Naive B cell (primary cell): ENCODE measurements at regions not wholly inside any gene's neighbourhood (a gene's known extent, or its start where the extent isn't known, plus 50 kb on each side); places are given as distances from the start of the nearest gene placed in this dataset.
"Not testable (repeated sequence)": the region's sequence is repeated elsewhere in the genome, so short reads cannot be mapped to it uniquely, and the experiment has no call there.

Experiments used
- ATAC-seq, 2 donors: fragments of 150-1000 bp; cut with Tn5 transposase; 2 replicates each; pipeline ENCODE4 v1.10.0; 2021; ENCODE audit warnings: low read depth in 2 of 2, mild to moderate bottlenecking in 2 of 2, moderate library complexity in 2 of 2
- DNase-seq: peaks from one replicate; pipeline ENCODE4 v3.0.0; 2022
- H3K27ac Mint-ChIP-seq, 6 donors: one replicate each; pipeline ENCODE4 v1.8.0; 2020 to 2022; ENCODE audit warnings: mild to moderate bottlenecking in 6 of 6, mixed read lengths in 6 of 6, moderate library complexity in 5 of 6, inconsistent platforms in 2 of 6
- H3K27me3 Mint-ChIP-seq, 3 donors: one replicate each; pipeline ENCODE4 v1.8.0; 2021 to 2022; ENCODE audit warnings: mixed read lengths in 3 of 3, mild to moderate bottlenecking in 1 of 3
- H3K36me3 Mint-ChIP-seq, 2 donors: one replicate each; pipeline ENCODE4 v1.8.0; 2020 to 2022; ENCODE audit warnings: mixed read lengths in 2 of 2, inconsistent platforms in 1 of 2, mild to moderate bottlenecking in 1 of 2
- H3K4me1 Mint-ChIP-seq, 3 donors: one replicate each; pipeline ENCODE4 v1.8.0; 2020 to 2022; ENCODE audit warnings: mixed read lengths in 3 of 3, inconsistent platforms in 1 of 3, mild to moderate bottlenecking in 1 of 3, moderate library complexity in 1 of 3
- H3K4me3 Mint-ChIP-seq, 8 donors: one replicate each; pipeline ENCODE4 v1.8.0; 2020 to 2022; ENCODE audit warnings: mild to moderate bottlenecking in 8 of 8, mixed read lengths in 8 of 8, moderate library complexity in 8 of 8, inconsistent platforms in 2 of 8
- H3K9me3 Mint-ChIP-seq, 7 donors: one replicate each; pipeline ENCODE4 v1.8.0; 2020 to 2022; ENCODE audit warnings: mixed read lengths in 7 of 7, mild to moderate bottlenecking in 5 of 7, inconsistent platforms in 2 of 7, moderate library complexity in 1 of 7

DNA sequence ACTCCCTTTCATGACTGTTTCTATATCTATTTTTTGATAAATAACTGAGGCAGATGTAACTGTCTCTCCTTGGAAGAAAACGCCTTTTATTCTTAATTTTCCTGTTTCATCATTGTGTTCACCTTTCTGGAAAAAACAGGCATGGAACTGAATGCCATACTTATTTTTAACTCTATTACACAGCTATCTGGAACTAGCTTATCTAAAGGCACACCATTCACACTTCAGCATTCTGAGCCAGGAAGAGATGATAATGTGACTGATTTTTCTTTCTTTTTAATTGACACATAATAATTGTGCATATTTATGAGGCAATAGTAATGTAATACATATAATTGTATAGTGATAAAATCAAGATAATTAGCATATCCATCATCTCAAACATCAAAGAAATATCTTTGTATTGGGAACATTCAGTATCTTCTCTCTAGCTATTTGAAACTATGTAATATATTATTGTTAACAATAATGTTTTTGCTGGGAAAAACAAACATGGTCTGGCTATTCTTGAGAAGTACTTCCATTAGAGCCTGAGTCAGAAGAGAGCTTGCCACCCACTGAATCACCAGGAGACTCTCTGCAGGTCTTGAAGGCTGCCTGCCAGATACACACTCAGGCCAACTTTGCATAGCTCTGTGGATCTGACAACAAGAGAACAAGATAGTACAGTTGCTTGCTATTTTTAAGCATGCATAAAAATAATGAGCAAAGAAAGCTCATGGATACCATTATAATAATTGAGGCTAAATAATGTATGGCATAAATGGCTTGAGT, 501.0 kb upstream of the EDIL3 start:
- no peak for DNase-seq
- H3K27me3 Mint-ChIP-seq: no peaks in the 10 kb centered on the region
- H3K4me3 Mint-ChIP-seq: no peak overlapping the region
- no peak overlapping the region for H3K27ac Mint-ChIP-seq
- peaks cover 0 to 7% (median 5%) of the 10 kb centered on the region in 7 donors for H3K9me3 Mint-ChIP-seq
- no peaks in the 10 kb centered on the region for H3K4me1 Mint-ChIP-seq
- no peak for ATAC-seq
- H3K36me3 Mint-ChIP-seq: no peaks in the 10 kb centered on the region

GRCh38 chr5:84881737-84882136, 497.1 kb upstream of the EDIL3 start:
- Mint-ChIP-seq H3K27ac (no peak overlapping the region), H3K4me1 (no peaks in the 10 kb centered on the region), H3K36me3 (no peaks in the 10 kb centered on the region), H3K9me3 (peaks cover 0 to 6% (median 0%) of the 10 kb centered on the region in 7 donors), H3K27me3 (no peaks in the 10 kb centered on the region), H3K4me3 (no peak overlapping the region)
- DNase-seq (no peak), ATAC-seq (no peak)

DNA sequence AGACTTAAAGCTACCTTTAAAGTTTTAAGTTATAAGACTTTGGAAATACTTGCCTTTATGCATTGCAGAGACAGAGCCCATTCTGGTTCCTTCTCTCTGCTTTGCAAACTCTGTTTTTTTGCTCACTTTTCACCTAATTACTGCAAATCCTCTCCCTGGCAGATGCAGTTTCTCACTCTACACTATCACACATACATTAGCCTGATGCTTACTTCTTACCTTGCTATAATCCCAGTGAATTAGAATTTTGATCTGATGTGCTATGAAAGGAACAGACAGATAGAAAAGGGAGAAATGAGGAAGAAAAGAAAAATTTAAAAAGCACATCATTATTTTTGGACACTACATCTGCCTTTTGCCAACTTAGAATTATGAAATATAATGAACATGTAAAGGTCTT, 489.5 kb upstream of the EDIL3 start:
- peaks cover 0 to 8% (median 0%) of the 10 kb centered on the region in 7 donors for H3K9me3 Mint-ChIP-seq
- no peak for DNase-seq
- no peak for ATAC-seq

DNA sequence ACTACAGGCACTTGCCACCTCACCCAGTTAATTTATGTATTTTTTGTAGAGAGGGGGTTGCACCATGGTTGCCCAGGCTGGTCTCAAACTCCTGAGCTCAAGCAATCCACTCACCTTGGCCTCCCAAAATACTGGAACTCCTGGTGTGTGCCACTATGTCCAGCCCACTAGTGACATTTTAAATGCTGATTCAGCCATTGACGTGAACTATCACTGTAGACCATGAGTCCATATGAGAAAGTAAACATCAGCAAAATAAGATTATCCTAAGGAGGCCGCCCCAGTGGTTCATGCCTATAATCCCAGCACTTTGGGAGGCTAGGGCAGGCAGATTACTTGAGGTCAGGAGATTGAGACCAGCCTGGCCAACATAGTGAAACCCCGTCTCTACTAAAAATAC, 488.1 kb upstream of the EDIL3 start:
- Mint-ChIP-seq H3K27me3 (no peaks in the 10 kb centered on the region), H3K9me3 (peaks cover 0 to 3% (median 1%) of the 10 kb centered on the region in 7 donors), H3K27ac (no peak overlapping the region), H3K4me1 (no peaks in the 10 kb centered on the region), H3K4me3 (no peak overlapping the region), H3K36me3 (no peaks in the 10 kb centered on the region)
- no peak for DNase-seq
- no peak for ATAC-seq

More for the DNA sequence above, 489.5 kb upstream of the EDIL3 start:
- no peak overlapping the region for H3K4me3 Mint-ChIP-seq
- no peaks in the 10 kb centered on the region for H3K36me3 Mint-ChIP-seq
- H3K4me1 Mint-ChIP-seq: no peaks in the 10 kb centered on the region
- H3K27me3 Mint-ChIP-seq: no peaks in the 10 kb centered on the region
- H3K27ac Mint-ChIP-seq: no peak overlapping the region

GRCh38 chr5:84870369-84870768, 485.7 kb upstream of the EDIL3 start:
- H3K4me3 Mint-ChIP-seq: no peak overlapping the region
- no peaks in the 10 kb centered on the region for H3K27me3 Mint-ChIP-seq
- DNase-seq (no peak), ATAC-seq (no peak)
- H3K36me3 Mint-ChIP-seq: no peaks in the 10 kb centered on the region
- peaks cover 0 to 4% (median 0%) of the 10 kb centered on the region in 7 donors for H3K9me3 Mint-ChIP-seq
- H3K27ac Mint-ChIP-seq: no peak overlapping the region
- no peaks in the 10 kb centered on the region for H3K4me1 Mint-ChIP-seq

DNA sequence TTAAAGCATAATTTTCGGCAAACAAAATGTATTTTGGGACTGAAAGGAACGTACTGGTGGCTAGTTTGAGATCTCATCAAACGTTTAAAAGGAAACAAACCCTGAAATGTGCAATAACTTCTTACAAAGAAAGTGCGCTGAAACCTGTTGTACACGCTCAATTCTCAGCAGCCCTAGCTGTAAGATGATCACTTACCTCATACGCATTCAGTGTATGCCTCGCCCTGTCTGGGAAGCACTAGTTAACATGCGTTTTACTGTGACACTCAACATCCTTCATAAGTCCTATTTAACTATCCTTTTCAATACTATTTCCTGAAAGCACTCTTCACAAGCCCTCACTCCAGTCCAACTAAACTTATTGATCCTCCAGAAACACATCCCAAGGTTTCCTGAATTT, 485.0 kb upstream of the EDIL3 start:
- no peak for ATAC-seq
- no peaks in the 10 kb centered on the region for H3K27me3 Mint-ChIP-seq
- peaks cover 0 to 4% (median 0%) of the 10 kb centered on the region in 7 donors for H3K9me3 Mint-ChIP-seq
- no peaks in the 10 kb centered on the region for H3K36me3 Mint-ChIP-seq
- H3K4me3 Mint-ChIP-seq: no peak overlapping the region
- H3K4me1 Mint-ChIP-seq: no peaks in the 10 kb centered on the region
- H3K27ac Mint-ChIP-seq: no peak overlapping the region
- no peak for DNase-seq

DNA sequence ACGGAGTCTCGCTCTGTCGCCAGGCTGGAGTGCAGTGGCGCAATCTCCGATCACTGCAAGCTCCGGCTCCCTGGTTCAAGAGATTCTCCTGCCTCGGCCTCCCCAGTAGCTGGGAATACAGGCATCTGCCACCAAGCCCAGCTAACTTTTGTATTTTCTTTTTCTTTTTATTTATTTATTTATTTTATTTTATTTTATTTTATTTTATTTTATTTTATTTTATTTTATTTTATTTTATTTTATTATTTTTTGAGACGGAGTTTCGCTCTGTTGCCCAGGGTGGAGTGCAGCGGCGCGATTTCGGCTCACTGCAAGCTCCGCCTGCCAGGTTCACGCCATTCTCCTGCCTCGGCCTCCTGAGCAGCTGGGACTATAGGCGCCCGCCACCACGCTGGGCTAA, 479.3 kb upstream of the EDIL3 start:
- ATAC-seq, H3K27ac Mint-ChIP-seq, DNase-seq, H3K9me3 Mint-ChIP-seq, H3K4me3 Mint-ChIP-seq, H3K36me3 Mint-ChIP-seq, H3K27me3 Mint-ChIP-seq, H3K4me1 Mint-ChIP-seq: not testable (repeated sequence)

GRCh38 chr5:84863020-84863419, 478.3 kb upstream of the EDIL3 start:
- H3K9me3 Mint-ChIP-seq: peaks cover 0 to 10% (median 2%) of the 10 kb centered on the region in 7 donors
- DNase-seq (no peak), ATAC-seq (no peak)
- H3K4me1 Mint-ChIP-seq: no peaks in the 10 kb centered on the region
- H3K36me3 Mint-ChIP-seq: no peaks in the 10 kb centered on the region
- H3K27ac Mint-ChIP-seq: no peak overlapping the region
- no peaks in the 10 kb centered on the region for H3K27me3 Mint-ChIP-seq
- no peak overlapping the region for H3K4me3 Mint-ChIP-seq

DNA sequence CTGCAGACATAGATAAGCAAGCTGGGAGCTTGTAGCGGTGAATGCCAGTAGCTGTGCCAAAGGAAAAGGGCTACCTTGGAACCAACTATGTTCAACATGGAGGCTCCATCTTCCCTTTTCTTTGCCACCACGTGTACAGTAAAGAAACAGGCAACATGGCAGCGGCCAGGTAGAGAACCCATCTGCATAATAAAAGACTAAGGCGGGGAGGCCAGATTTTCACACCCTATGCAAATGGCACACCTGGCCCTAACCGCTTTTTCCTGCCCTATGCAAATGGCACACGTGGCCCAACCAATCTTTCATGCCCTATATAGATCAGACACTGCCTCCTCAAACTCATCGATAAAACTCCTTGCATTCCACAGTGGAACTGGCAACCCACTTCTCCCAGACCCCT, 477.5 kb upstream of the EDIL3 start:
- no peak for DNase-seq
- Mint-ChIP-seq H3K4me1 (no peaks in the 10 kb centered on the region), H3K4me3 (no peak overlapping the region), H3K27me3 (no peaks in the 10 kb centered on the region), H3K9me3 (peaks cover 1 to 10% (median 5%) of the 10 kb centered on the region in 7 donors), H3K27ac (no peak overlapping the region), H3K36me3 (no peaks in the 10 kb centered on the region)
- ATAC-seq: no peak

DNA sequence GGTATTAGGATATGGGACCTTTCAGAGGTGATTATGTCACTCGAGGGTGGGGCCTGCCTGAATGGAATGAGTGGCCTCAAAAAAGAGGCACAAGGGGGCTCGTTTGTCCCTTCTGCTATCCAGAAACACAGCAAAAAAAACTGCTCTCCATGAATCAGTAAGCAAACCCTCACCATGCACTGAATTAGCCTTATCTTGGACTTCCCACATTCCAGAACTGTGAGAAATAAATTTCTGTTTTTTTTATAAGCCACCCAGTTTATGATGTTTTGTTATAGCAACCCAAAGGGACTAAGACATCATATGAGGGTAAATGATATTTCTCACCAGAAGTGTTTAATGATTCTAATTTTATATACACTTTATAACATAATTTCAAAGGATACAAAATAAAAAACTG, 476.6 kb upstream of the EDIL3 start:
- Mint-ChIP-seq H3K9me3 (peaks cover 2 to 13% (median 8%) of the 10 kb centered on the region in 7 donors), H3K4me1 (no peaks in the 10 kb centered on the region), H3K27ac (no peak overlapping the region), H3K27me3 (no peaks in the 10 kb centered on the region), H3K4me3 (no peak overlapping the region), H3K36me3 (no peaks in the 10 kb centered on the region)
- ATAC-seq (no peak), DNase-seq (no peak)

- Mint-ChIP-seq H3K9me3 (peaks cover 1 to 13% (median 8%) of the 10 kb centered on the region in 7 donors), H3K36me3 (no peaks in the 10 kb centered on the region), H3K27me3 (no peaks in the 10 kb centered on the region), H3K4me3 (no peak overlapping the region), H3K27ac (no peak overlapping the region), H3K4me1 (no peaks in the 10 kb centered on the region)
- ATAC-seq (no peak), DNase-seq (no peak)
Observed at GRCh38 chr5:84859056-84859455, 474.4 kb upstream of the EDIL3 start.

- ATAC-seq (no peak), DNase-seq (no peak)
- no peak overlapping the region for H3K27ac Mint-ChIP-seq
- peaks cover 0 to 8% (median 4%) of the 10 kb centered on the region in 7 donors for H3K9me3 Mint-ChIP-seq
- H3K27me3 Mint-ChIP-seq: no peaks in the 10 kb centered on the region
- no peaks in the 10 kb centered on the region for H3K4me1 Mint-ChIP-seq
- H3K36me3 Mint-ChIP-seq: no peaks in the 10 kb centered on the region
- no peak overlapping the region for H3K4me3 Mint-ChIP-seq
Observed at GRCh38 chr5:84831701-84832100, 447.0 kb upstream of the EDIL3 start.

GRCh38 chr5:84830265-84830664, 445.6 kb upstream of the EDIL3 start:
- Mint-ChIP-seq H3K4me1 (no peaks in the 10 kb centered on the region), H3K27me3 (no peaks in the 10 kb centered on the region), H3K9me3 (peaks cover 0 to 8% (median 4%) of the 10 kb centered on the region in 7 donors), H3K27ac (no peak overlapping the region), H3K36me3 (no peaks in the 10 kb centered on the region), H3K4me3 (no peak overlapping the region)
- no peak for DNase-seq
- ATAC-seq: no peak

- Mint-ChIP-seq H3K4me3 (no peak overlapping the region), H3K27me3 (no peaks in the 10 kb centered on the region), H3K4me1 (no peaks in the 10 kb centered on the region), H3K27ac (no peak overlapping the region), H3K9me3 (peaks cover 0 to 4% (median 3%) of the 10 kb centered on the region in 7 donors), H3K36me3 (no peaks in the 10 kb centered on the region)
- ATAC-seq: no peak
- no peak for DNase-seq
Observed at GRCh38 chr5:84825606-84826005, 440.9 kb upstream of the EDIL3 start.

- DNase-seq (no peak), ATAC-seq (no peak)
- no peak overlapping the region for H3K27ac Mint-ChIP-seq
- H3K27me3 Mint-ChIP-seq: no peaks in the 10 kb centered on the region
- no peaks in the 10 kb centered on the region for H3K4me1 Mint-ChIP-seq
- H3K36me3 Mint-ChIP-seq: no peaks in the 10 kb centered on the region
- H3K9me3 Mint-ChIP-seq: no peaks in the 10 kb centered on the region
- H3K4me3 Mint-ChIP-seq: no peak overlapping the region
Observed at GRCh38 chr5:84821924-84822323, 437.2 kb upstream of the EDIL3 start.
